ENCODE measurements at regions not wholly inside any gene's neighbourhood (a gene's known extent, or its start where the extent isn't known, plus 50 kb on each side); places are given as distances from the start of the nearest gene placed in this dataset.

- H3K4me1 Mint-ChIP-seq (ENCODE audit: unreplicated experiment), result no peaks in the 10 kb centered on the region
- DNase-seq (ENCODE audit: low spot score), result no peak
- H3K27ac Mint-ChIP-seq (ENCODE audit: unreplicated experiment), result no peak overlapping the region
- H3K36me3 Mint-ChIP-seq (ENCODE audit: low read depth, unreplicated experiment), result no peaks in the 10 kb centered on the region
- H3K4me3 Mint-ChIP-seq (ENCODE audit: unreplicated experiment), result no peak overlapping the region
- H3K9me3 Mint-ChIP-seq (ENCODE audit: unreplicated experiment), result no peaks in the 10 kb centered on the region
- TF ChIP-seq, protein P1, sequence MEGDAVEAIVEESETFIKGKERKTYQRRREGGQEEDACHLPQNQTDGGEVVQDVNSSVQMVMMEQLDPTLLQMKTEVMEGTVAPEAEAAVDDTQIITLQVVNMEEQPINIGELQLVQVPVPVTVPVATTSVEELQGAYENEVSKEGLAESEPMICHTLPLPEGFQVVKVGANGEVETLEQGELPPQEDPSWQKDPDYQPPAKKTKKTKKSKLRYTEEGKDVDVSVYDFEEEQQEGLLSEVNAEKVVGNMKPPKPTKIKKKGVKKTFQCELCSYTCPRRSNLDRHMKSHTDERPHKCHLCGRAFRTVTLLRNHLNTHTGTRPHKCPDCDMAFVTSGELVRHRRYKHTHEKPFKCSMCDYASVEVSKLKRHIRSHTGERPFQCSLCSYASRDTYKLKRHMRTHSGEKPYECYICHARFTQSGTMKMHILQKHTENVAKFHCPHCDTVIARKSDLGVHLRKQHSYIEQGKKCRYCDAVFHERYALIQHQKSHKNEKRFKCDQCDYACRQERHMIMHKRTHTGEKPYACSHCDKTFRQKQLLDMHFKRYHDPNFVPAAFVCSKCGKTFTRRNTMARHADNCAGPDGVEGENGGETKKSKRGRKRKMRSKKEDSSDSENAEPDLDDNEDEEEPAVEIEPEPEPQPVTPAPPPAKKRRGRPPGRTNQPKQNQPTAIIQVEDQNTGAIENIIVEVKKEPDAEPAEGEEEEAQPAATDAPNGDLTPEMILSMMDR (IDR thresholded peaks at IDR 0.05; ENCODE audit: unreplicated experiment), result no peak
- no peaks in the 10 kb centered on the region for H3K27me3 Mint-ChIP-seq (ENCODE audit: unreplicated experiment)
Observed at GRCh38 chr3:53401154-53401553, 53.8 kb upstream of the DCP1A start.

GRCh38 chr3:53402326-53402725 lies 55.0 kb upstream of the DCP1A start:
- Mint-ChIP-seq H3K27ac (ENCODE audit: unreplicated experiment) (no peak overlapping the region), H3K4me3 (ENCODE audit: unreplicated experiment) (no peak overlapping the region)
- TF ChIP-seq, protein P1 (IDR thresholded peaks at IDR 0.05; ENCODE audit: unreplicated experiment), result no peak

GRCh38 chr3:53411371-53411770 lies 64.0 kb upstream of the DCP1A start:
- no peaks in the 10 kb centered on the region for H3K36me3 Mint-ChIP-seq (ENCODE audit: low read depth, unreplicated experiment)
- no peak for DNase-seq (ENCODE audit: low spot score)
- H3K9me3 Mint-ChIP-seq (ENCODE audit: unreplicated experiment), result no peaks in the 10 kb centered on the region
- H3K4me3 Mint-ChIP-seq (ENCODE audit: unreplicated experiment), result no peak overlapping the region
- no peaks in the 10 kb centered on the region for H3K27me3 Mint-ChIP-seq (ENCODE audit: unreplicated experiment)
- H3K27ac Mint-ChIP-seq (ENCODE audit: unreplicated experiment), result no peak overlapping the region
- TF ChIP-seq, protein P1 (IDR thresholded peaks at IDR 0.05; ENCODE audit: unreplicated experiment), result no peak
- no peaks in the 10 kb centered on the region for H3K4me1 Mint-ChIP-seq (ENCODE audit: unreplicated experiment)

More at GRCh38 chr3:53402326-53402725, 55.0 kb upstream of the DCP1A start:
- Mint-ChIP-seq H3K9me3 (ENCODE audit: unreplicated experiment) (no peaks in the 10 kb centered on the region), H3K4me1 (ENCODE audit: unreplicated experiment) (no peaks in the 10 kb centered on the region), H3K36me3 (ENCODE audit: low read depth, unreplicated experiment) (no peaks in the 10 kb centered on the region), H3K27me3 (ENCODE audit: unreplicated experiment) (no peaks in the 10 kb centered on the region)
- no peak for DNase-seq (ENCODE audit: low spot score)

GRCh38 chr3:53412953-53413352 lies 65.6 kb upstream of the DCP1A start:
- Mint-ChIP-seq H3K4me3 (ENCODE audit: unreplicated experiment) (no peak overlapping the region), H3K27ac (ENCODE audit: unreplicated experiment) (no peak overlapping the region)

DNA sequence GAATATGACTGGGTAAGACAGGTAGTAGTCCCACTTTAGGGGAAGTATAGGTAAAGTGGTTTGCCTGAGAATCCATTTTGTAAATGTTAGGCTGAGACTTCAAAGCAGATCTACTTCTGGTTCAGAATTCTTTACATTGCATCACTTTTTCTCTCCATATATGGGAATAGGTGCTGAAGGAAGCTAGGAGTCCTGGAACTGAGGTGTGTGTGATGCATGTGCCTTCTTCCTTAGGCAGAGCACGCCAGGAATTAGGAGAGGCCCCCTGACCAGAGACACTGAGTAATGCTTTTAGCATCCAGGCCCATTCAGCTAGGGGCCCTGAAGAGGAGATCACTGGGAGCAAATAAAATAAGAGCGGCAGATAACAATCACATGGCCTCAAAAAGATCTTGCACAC lies 69.2 kb upstream of the DCP1A start:
- Mint-ChIP-seq H3K4me3 (ENCODE audit: unreplicated experiment) (no peak overlapping the region), H3K27me3 (ENCODE audit: unreplicated experiment) (no peaks in the 10 kb centered on the region), H3K9me3 (ENCODE audit: unreplicated experiment) (no peaks in the 10 kb centered on the region), H3K36me3 (ENCODE audit: low read depth, unreplicated experiment) (no peaks in the 10 kb centered on the region), H3K27ac (ENCODE audit: unreplicated experiment) (no peak overlapping the region), H3K4me1 (ENCODE audit: unreplicated experiment) (no peaks in the 10 kb centered on the region)
- TF ChIP-seq, protein P1 (IDR thresholded peaks at IDR 0.05; ENCODE audit: unreplicated experiment), result no peak
- DNase-seq (ENCODE audit: low spot score), result no peak

More at GRCh38 chr3:53412953-53413352, 65.6 kb upstream of the DCP1A start:
- TF ChIP-seq, protein P1 (IDR thresholded peaks at IDR 0.05; ENCODE audit: unreplicated experiment), result no peak
- DNase-seq (ENCODE audit: low spot score), result no peak
- Mint-ChIP-seq H3K4me1 (ENCODE audit: unreplicated experiment) (no peaks in the 10 kb centered on the region), H3K36me3 (ENCODE audit: low read depth, unreplicated experiment) (no peaks in the 10 kb centered on the region), H3K27me3 (ENCODE audit: unreplicated experiment) (no peaks in the 10 kb centered on the region), H3K9me3 (ENCODE audit: unreplicated experiment) (no peaks in the 10 kb centered on the region)

All from endothelial cell (in vitro differentiated cells).